ENCODE measurements at regions not wholly inside any gene's neighbourhood (a gene's known extent, or its start where the extent isn't known, plus 50 kb on each side); places are given as distances from the start of the nearest gene placed in this dataset.

GRCh38 chr12:20140751-20141150 lies 227.6 kb upstream of the PDE3A start:
- TF ChIP-seq POLR2A (IDR thresholded peaks at IDR 0.05) (no peak), CTCF (IDR thresholded peaks at IDR 0.05) (no peak)

Data from Peyer's patch (tissue), 4 donors.